Neural progenitor cell (in vitro differentiated cells): ENCODE measurements at regions not wholly inside any gene's neighbourhood (a gene's known extent, or its start where the extent isn't known, plus 50 kb on each side); places are given as distances from the start of the nearest gene placed in this dataset.

Experiments
- CTCF ChIP-seq: fragments of 200-600 bp; sonication (generic); IDR thresholded peaks from 2 replicates; pipeline ENCODE4 v1.5.1; 2017; ENCODE audit warnings: antibody characterized with exemption, mild to moderate bottlenecking
- EZH2 ChIP-seq: fragments of 200-600 bp; sonication (generic); IDR thresholded peaks from 2 replicates; pipeline ENCODE4 v1.6.1; 2017; ENCODE audit warnings: antibody characterized with exemption, mild to moderate bottlenecking, moderate library complexity

- no peak for TF ChIP-seq CTCF
- TF ChIP-seq EZH2, result no peak
These were observed 606.0 kb downstream of the TMEM182 start for GRCh38 chr2:103367877-103368276.
